ENCODE measurements at regions not wholly inside any gene's neighbourhood (a gene's known extent, or its start where the extent isn't known, plus 50 kb on each side); places are given as distances from the start of the nearest gene placed in this dataset.
"Not testable (repeated sequence)": the region's sequence is repeated elsewhere in the genome, so short reads cannot be mapped to it uniquely, and the experiment has no call there.

DNA sequence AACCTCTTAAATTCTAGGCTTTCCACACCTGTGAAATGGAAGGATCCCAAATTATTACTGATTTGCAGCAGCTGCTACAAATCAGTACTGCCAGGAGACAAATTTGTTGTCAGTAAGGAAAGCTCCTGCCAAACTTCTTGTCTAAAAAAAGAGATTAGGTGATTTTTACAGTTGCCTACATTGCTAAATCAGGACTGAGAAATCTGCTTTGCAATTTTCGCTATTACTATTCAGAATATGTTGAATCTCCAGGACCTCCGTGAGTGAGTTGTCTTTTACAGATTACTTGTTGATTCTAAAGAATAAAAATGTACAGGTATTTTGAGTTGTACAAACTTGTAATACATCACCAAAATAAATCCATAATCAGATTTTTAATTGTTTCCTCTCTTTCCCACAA, 1815.9 kb downstream of the PCDH9 start:
- H3K9me3 Mint-ChIP-seq: peaks cover 38% of the 10 kb centered on the region
- H3K27me3 Mint-ChIP-seq (ENCODE audit: low read depth): no peaks in the 10 kb centered on the region
- no peak overlapping the region for H3K27ac Mint-ChIP-seq

DNA sequence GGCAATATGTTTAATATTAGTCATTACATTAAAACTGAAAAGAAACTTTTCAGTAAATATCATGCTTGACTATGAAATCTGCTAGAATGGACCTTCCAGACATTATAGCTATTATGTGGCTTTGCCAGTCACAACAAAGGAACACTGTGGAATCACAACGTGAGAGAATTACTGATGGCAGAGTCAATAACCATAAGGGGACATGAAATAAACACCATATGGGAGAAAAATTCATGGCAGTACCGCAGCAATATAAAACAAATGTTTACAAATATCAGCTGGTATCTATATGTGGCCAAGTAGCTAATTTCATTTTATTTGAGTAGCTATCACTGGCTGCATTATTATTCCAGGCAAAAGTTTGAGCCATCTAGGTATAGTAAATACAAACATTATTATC, 1818.6 kb downstream of the PCDH9 start:
- Mint-ChIP-seq H3K4me1 (ENCODE audit: low read depth) (no peaks in the 10 kb centered on the region), H3K4me3 (no peak overlapping the region)

More for the DNA sequence above, 1815.9 kb downstream of the PCDH9 start:
- Mint-ChIP-seq H3K36me3 (ENCODE audit: low read depth) (no peaks in the 10 kb centered on the region), H3K4me3 (no peak overlapping the region), H3K4me1 (ENCODE audit: low read depth) (no peaks in the 10 kb centered on the region)
- no peak for DNase-seq (ENCODE audit: low spot score)

DNA sequence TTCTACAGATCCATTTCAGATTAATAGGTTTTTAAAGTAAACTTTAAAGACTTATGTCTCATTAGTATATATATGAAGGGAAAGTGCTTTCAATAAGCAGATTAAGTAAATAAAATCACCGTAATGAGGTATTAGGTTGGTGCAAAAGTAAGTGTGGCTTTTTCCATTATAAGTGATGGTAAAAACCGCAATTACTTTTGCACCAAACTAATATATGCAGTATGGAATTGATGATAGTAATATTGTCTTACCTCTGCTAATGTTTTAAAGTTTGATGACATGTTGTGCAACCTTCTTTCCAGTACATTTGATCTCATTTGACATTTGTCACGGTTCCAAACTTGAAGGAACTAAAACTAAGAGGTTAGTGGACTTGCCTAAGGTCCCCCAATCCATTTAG, 1819.3 kb downstream of the PCDH9 start:
- no peak overlapping the region for H3K27ac Mint-ChIP-seq
- H3K36me3 Mint-ChIP-seq (ENCODE audit: low read depth): no peaks in the 10 kb centered on the region
- H3K4me3 Mint-ChIP-seq: no peak overlapping the region
- no peak for DNase-seq (ENCODE audit: low spot score)
- no peaks in the 10 kb centered on the region for H3K4me1 Mint-ChIP-seq (ENCODE audit: low read depth)
- no peaks in the 10 kb centered on the region for H3K27me3 Mint-ChIP-seq (ENCODE audit: low read depth)
- H3K9me3 Mint-ChIP-seq: peaks cover 41% of the 10 kb centered on the region

More for the DNA sequence above, 1818.6 kb downstream of the PCDH9 start:
- no peak overlapping the region for H3K27ac Mint-ChIP-seq
- H3K27me3 Mint-ChIP-seq (ENCODE audit: low read depth): no peaks in the 10 kb centered on the region
- no peak for DNase-seq (ENCODE audit: low spot score)
- H3K36me3 Mint-ChIP-seq (ENCODE audit: low read depth): no peaks in the 10 kb centered on the region
- peaks cover 38% of the 10 kb centered on the region for H3K9me3 Mint-ChIP-seq

DNA sequence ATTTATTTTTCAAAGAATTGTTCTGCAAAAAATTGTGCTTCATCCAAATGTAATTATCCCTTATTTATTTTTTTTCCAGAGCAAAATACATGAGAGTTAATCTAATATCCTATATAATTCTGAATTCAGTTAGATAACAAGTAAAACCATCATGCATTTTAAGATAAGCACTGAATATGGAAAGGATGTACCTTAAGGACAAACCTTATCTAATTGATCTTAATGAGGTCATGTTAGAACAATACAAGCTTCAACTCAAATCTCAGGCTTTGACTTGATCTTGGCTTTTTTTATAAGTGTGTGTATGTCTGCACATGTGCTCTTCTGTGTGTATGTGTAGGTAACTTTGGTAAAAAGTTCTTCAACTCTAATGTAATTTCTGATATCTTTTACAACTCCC, 1828.8 kb downstream of the PCDH9 start:
- H3K36me3 Mint-ChIP-seq (ENCODE audit: low read depth): no peaks in the 10 kb centered on the region
- no peaks in the 10 kb centered on the region for H3K4me1 Mint-ChIP-seq (ENCODE audit: low read depth)
- H3K27me3 Mint-ChIP-seq (ENCODE audit: low read depth): no peaks in the 10 kb centered on the region
- DNase-seq (ENCODE audit: low spot score): no peak
- peaks cover 19% of the 10 kb centered on the region for H3K9me3 Mint-ChIP-seq
- no peak overlapping the region for H3K27ac Mint-ChIP-seq
- H3K4me3 Mint-ChIP-seq: no peak overlapping the region

DNA sequence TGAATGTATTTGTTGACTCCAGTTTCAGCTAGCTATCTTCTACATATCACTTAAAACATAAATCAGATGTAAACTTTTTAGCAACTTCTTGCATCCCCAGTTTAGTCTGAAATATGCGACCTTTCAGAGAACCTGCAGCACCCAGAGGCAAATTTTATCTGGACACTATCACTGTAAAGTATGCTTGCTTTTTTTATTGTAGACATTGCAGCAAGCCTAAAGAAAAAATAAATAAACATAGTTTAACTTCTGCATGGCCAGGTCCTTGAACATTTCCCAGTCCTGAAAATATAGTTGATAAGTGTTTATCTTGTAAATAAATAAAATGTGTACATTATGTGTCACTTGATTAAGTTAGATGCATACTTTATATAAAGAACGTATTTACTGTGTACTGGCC, 1829.4 kb downstream of the PCDH9 start:
- Mint-ChIP-seq H3K36me3 (ENCODE audit: low read depth) (no peaks in the 10 kb centered on the region), H3K27me3 (ENCODE audit: low read depth) (no peaks in the 10 kb centered on the region), H3K4me3 (no peak overlapping the region), H3K4me1 (ENCODE audit: low read depth) (no peaks in the 10 kb centered on the region), H3K27ac (no peak overlapping the region), H3K9me3 (peaks cover 15% of the 10 kb centered on the region)
- no peak for DNase-seq (ENCODE audit: low spot score)

DNA sequence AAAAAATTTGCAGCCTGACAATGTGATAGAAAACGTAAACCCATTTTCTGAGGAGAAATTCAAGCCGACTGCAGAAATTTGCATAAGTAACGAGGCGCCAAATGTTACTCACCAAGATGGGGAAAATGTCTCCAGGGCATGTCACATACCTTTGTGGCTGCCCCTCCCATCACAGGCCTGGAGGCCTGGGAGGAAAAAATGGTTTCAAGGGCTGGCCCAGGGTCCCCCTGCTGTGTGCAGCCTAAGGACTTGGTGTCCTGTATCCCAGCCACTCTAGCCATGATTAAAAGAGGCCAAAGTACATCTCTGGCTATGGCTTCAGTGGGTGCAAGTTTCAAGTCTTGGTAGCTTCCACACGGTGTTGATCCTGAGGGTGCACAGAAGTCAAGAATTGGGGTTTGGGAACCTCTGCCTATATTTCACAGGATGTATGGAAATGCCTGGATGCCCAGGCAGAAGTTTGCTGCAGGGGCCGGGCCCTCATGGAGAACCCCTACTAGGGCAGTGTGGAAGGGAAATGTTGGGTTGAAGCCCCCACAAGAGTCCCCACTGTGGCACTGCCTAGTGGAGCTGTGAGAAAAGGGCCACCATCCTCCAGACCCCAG, 1842.3 kb downstream of the PCDH9 start:
- Mint-ChIP-seq H3K9me3 (peaks cover 43% of the 10 kb centered on the region), H3K27me3 (ENCODE audit: low read depth) (no peaks in the 10 kb centered on the region), H3K4me3 (no peak overlapping the region), H3K27ac (no peak overlapping the region), H3K4me1 (ENCODE audit: low read depth) (no peaks in the 10 kb centered on the region), H3K36me3 (ENCODE audit: low read depth) (no peaks in the 10 kb centered on the region)
- DNase-seq (ENCODE audit: low spot score): no peak

DNA sequence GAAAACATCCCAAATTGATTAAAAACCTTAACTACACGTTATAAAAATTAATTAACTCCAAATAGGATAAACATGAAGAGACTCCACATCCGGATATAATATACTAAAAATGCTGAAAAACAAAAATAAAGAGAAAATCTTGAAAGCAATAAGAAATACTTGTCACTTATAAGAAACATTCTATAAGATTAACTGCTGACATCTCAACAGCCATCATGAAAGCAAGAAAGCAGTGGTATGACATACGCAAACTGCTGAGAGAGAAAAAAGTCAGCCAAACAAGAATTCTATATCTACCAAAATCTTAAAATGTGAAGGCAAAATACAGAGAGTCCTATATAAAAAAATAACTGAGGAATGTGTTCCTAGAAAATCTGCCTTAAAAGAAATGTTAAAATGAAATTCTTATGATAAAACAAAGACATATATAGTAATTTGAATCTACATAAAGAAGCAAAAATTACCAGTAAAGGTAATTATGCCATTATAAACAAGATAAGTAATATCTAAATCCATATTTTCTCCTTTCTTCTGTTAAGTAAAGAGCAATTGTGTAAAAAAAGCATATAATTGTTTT, 1851.1 kb downstream of the PCDH9 start:
- no peak for DNase-seq (ENCODE audit: low spot score)
- Mint-ChIP-seq H3K27me3 (ENCODE audit: low read depth) (no peaks in the 10 kb centered on the region), H3K4me1 (ENCODE audit: low read depth) (no peaks in the 10 kb centered on the region), H3K27ac (no peak overlapping the region), H3K4me3 (no peak overlapping the region), H3K9me3 (peaks cover 39% of the 10 kb centered on the region), H3K36me3 (ENCODE audit: low read depth) (no peaks in the 10 kb centered on the region)

DNA sequence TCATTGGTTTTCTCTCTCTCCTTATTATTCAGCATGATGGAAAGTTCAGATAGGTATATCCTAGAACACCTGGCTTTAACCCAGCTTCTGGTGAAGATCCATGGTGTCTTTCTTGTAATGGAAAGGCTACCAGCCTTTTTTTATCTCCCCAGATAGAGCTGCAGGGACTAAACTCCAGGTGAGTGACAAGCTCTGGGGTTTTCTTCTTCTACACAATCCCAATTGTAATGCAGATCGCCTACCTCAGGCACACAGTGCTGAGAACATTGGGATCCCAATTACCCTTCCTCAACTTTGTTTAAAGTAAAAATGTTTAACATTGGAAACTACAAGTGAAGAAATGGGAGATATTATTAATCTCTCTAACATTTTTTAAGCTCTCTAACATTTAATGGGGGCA, 1851.7 kb downstream of the PCDH9 start:
- H3K27ac Mint-ChIP-seq: no peak overlapping the region
- H3K36me3 Mint-ChIP-seq (ENCODE audit: low read depth): no peaks in the 10 kb centered on the region
- H3K9me3 Mint-ChIP-seq: peaks cover 34% of the 10 kb centered on the region
- DNase-seq (ENCODE audit: low spot score): no peak
- H3K27me3 Mint-ChIP-seq (ENCODE audit: low read depth): no peaks in the 10 kb centered on the region
- no peaks in the 10 kb centered on the region for H3K4me1 Mint-ChIP-seq (ENCODE audit: low read depth)
- H3K4me3 Mint-ChIP-seq: no peak overlapping the region

DNA sequence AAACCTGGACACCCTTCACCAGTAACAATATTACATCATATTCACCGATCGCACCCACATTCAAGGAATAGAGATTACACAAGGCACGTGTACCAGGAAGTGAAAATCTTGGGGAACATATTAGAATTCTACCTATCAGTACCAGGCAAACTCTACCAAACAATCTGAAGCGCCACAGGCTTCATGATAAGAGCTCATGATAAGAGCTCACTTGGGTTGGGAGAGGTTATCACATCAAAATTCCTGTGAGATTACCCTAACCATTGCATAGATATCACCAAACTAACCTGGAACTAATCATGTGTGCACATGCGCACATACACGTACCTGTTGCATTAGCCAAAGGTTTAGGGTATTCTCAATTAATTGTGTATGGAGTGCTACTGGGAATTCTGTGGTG, 1861.3 kb downstream of the PCDH9 start:
- no peak overlapping the region for H3K27ac Mint-ChIP-seq
- DNase-seq (ENCODE audit: low spot score): no peak
- no peaks in the 10 kb centered on the region for H3K27me3 Mint-ChIP-seq (ENCODE audit: low read depth)
- no peaks in the 10 kb centered on the region for H3K36me3 Mint-ChIP-seq (ENCODE audit: low read depth)
- H3K4me1 Mint-ChIP-seq (ENCODE audit: low read depth): no peaks in the 10 kb centered on the region
- no peak overlapping the region for H3K4me3 Mint-ChIP-seq
- peaks cover 35% of the 10 kb centered on the region for H3K9me3 Mint-ChIP-seq

DNA sequence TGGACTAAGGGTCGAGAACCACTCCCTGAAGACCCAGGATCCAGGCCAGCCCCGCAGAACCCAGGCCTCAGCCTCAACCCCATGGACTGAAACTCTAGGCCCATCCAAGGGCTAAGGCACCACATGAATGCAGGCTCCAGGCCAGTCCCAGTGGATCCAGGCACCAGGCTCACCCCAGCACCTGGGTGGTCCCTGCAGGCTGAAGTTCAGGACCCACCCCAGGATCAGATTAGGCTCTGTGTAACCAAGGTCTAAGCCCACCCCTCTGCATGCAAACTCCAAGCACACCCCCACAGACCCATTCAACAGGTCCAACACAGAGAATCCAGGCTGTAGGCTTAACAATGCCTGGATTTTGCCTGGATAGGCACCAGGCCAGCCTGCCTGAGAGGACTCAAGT, 1876.2 kb downstream of the PCDH9 start:
- Mint-ChIP-seq H3K36me3 (ENCODE audit: low read depth) (no peaks in the 10 kb centered on the region), H3K27ac (no peak overlapping the region), H3K4me3 (no peak overlapping the region), H3K27me3 (ENCODE audit: low read depth) (no peaks in the 10 kb centered on the region), H3K9me3 (peaks cover 34% of the 10 kb centered on the region), H3K4me1 (ENCODE audit: low read depth) (no peaks in the 10 kb centered on the region)
- DNase-seq (ENCODE audit: low spot score): no peak

DNA sequence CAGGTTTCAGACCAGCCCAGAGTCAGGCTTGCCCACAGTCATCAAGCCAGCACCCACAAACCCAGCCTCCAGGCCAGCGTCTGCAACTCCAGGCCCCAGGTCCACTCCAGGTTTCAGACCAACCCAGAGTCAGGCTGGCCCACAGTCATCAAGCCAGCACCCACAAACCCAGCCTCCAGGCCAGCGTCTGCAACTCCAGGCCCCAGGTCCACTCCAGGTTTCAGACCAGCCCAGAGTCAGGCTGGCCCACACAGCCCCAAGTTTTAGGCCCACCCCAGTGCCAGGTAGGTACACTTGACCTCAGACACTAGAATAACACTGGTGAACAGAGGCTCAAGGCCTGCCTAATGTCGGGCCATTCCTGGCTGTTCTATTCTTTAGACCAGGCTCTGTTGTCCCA, 1877.0 kb downstream of the PCDH9 start:
- H3K9me3 Mint-ChIP-seq: peaks cover 33% of the 10 kb centered on the region
- H3K4me3 Mint-ChIP-seq; H3K27ac Mint-ChIP-seq; DNase-seq (ENCODE audit: low spot score); H3K4me1 Mint-ChIP-seq (ENCODE audit: low read depth); H3K36me3 Mint-ChIP-seq (ENCODE audit: low read depth); H3K27me3 Mint-ChIP-seq (ENCODE audit: low read depth): not testable (repeated sequence)

DNA sequence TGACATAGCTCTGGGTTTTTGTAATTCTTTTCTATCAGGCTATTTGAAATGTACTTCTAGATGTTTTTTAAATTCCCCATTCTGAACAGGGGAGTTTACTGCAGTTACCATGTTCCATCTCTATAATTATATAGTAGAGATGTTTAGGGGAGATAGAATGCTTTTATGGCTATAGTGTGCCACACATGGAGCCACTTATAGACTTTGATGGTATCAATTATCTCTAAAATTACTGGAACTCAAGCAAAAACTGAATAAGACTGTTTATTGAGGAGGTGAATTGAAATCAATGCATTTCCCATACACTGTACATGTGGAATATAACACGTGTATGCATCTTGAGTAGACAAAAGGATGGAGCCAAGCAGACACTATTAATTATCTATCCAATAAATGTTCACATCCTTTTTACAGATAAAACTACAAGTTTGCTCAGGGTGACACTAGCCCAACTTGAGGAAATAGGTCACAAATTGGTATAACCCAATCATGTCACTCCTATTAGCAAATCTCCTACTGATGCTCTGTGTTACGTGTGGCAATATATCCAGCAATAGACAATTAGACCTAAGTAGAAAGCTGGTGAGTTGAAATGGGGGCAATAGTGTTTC, 1882.6 kb downstream of the PCDH9 start:
- Mint-ChIP-seq H3K4me3 (no peak overlapping the region), H3K9me3 (peaks cover 12% of the 10 kb centered on the region), H3K27me3 (ENCODE audit: low read depth) (no peaks in the 10 kb centered on the region), H3K27ac (no peak overlapping the region), H3K4me1 (ENCODE audit: low read depth) (no peaks in the 10 kb centered on the region), H3K36me3 (ENCODE audit: low read depth) (no peaks in the 10 kb centered on the region)
- no peak for DNase-seq (ENCODE audit: low spot score)

DNA sequence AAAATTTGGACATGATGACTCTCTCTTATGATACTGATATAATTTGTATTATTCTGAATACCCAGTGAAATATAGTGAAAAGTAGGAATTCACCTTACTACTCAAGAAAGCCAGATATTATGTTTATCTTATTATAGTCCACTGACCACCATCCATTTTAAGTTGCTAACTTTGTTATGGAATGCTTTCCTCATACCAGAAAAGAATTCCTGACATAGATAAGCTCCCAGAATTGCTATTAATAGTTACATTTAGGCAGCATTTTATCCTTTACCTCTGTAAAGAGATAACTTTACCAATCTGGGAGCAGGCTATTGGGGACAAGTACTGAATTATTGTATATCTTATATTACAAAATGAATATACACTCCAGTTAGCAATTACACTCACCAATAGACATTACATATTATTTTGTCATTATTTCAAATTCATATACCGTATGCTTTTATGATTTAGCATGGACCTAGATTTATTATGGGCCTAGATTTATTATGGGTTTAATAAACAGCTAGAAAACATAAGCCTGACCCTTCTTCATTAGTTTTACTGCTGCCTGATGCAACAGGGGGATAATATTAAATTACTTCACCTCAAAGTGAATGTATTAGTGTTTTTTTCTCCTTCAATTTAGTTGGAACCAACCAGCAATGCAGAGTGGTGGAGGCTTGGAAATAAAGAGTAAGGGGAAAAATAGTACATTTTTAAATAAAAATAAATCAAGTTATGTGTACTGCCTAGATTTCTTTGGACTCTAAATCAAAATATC, 1886.1 kb downstream of the PCDH9 start:
- no peaks in the 10 kb centered on the region for H3K4me1 Mint-ChIP-seq (ENCODE audit: low read depth)
- DNase-seq (ENCODE audit: low spot score): no peak
- H3K27ac Mint-ChIP-seq: no peak overlapping the region
- H3K9me3 Mint-ChIP-seq: peaks cover 3% of the 10 kb centered on the region
- H3K27me3 Mint-ChIP-seq (ENCODE audit: low read depth): no peaks in the 10 kb centered on the region
- no peak overlapping the region for H3K4me3 Mint-ChIP-seq
- no peaks in the 10 kb centered on the region for H3K36me3 Mint-ChIP-seq (ENCODE audit: low read depth)

DNA sequence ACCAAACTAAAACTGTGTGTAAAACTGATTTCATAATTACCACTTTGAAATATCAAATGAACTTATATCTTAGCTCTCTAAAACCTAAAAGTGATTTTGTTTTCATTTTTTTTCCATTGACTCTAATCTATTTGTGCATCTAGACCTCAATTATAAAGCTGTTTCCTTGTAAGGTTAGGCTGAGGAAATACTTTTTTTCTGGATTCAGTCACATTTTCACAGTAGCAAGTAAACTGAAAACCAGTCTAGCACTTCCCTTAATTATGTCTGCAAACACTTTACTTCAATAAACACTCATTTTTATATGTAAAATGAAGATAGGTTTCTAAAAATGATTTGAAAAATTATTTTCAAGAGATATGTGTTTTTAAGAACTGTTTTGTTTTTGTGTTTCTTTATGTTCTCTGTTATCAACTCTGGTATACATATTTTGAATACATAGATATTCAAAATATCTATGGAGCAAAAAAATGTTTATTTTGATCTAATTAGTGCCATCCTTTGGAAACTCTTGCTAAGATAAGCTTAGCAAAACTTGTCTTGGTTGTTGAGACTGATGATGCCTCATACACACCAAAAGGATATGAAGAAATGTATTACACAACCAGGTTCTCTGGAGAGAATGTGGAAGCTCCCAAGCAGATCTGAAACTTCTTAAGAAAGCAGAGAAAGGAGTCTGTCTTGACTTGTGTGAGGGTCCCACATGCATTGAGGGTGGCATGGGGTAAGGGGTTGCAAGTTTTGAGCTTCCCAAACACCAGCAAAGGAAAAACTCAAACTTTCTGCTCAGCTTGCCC, 1887.4 kb downstream of the PCDH9 start:
- Mint-ChIP-seq H3K27me3 (ENCODE audit: low read depth) (no peaks in the 10 kb centered on the region), H3K36me3 (ENCODE audit: low read depth) (no peaks in the 10 kb centered on the region)
- DNase-seq (ENCODE audit: low spot score): no peak

More for the DNA sequence above, 1887.4 kb downstream of the PCDH9 start:
- peaks cover 1% of the 10 kb centered on the region for H3K9me3 Mint-ChIP-seq
- H3K27ac Mint-ChIP-seq: no peak overlapping the region
- H3K4me1 Mint-ChIP-seq (ENCODE audit: low read depth): no peaks in the 10 kb centered on the region
- no peak overlapping the region for H3K4me3 Mint-ChIP-seq
